ENCODE measurements at regions not wholly inside any gene's neighbourhood (a gene's known extent, or its start where the extent isn't known, plus 50 kb on each side); places are given as distances from the start of the nearest gene placed in this dataset.
"Not testable (repeated sequence)": the region's sequence is repeated elsewhere in the genome, so short reads cannot be mapped to it uniquely, and the experiment has no call there.

GRCh38 chr18:43978174-43978573 lies 700.9 kb upstream of the SYT4 start:
- no peak for ATAC-seq
- DNase-seq, result no peak

DNA sequence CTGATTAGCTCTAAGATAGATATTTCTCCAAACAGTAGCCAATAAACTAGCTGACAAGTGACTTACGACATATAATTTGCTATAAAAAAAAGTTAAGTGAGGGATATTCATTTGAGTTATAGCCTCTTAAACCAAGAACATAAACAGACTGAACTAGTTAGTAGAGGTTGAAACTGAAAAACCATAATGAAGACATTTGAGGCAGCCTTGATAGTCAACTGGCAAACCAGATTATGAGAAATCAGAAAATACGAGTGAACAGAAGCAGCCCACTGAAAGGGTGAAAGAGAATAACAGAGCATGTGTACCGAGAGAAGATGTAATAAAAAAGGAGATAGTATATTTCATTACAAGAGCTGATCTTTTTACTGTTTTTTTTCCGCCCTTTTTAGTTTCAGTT lies 698.1 kb upstream of the SETBP1 start:
- DNase-seq (no peak), ATAC-seq (no peak)

DNA sequence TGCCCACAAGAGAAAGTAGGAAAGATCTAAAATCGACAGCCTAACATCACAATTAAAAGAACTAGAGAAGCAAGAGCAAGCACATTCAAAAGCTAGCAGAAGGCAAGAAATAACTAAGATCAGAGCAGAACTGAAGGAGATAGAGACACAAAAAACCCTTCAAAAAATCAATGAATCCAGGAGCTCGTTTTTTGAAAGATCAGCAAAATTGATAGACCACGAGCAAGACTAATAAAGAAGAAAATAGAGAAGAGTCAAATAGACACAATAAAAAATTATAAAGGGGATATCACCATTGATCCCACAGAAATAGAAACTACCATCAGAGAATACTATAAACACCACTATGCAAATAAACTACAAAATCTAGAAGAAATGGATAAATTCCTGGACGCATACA lies 693.6 kb upstream of the SETBP1 start:
- not testable (repeated sequence) for ATAC-seq, DNase-seq

DNA sequence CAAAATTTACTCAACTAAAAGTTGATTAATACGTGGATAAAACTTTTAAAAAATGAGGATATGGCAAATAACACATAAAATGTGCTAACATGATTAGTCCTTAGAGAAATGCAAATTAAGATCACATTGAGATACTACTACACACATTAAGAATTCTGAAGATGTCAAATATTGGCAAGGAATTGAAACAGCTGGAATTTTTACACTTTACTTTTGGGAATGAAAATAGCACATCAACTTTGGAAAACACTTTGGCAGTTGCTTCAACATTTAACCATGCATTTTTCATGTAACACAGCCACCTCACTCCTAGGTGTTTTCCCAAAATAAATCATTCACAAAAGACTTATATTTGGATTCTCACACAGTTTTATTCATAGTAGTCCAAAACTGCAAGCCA lies 687.9 kb upstream of the SETBP1 start:
- DNase-seq, result no peak
- ATAC-seq, result no peak

DNA sequence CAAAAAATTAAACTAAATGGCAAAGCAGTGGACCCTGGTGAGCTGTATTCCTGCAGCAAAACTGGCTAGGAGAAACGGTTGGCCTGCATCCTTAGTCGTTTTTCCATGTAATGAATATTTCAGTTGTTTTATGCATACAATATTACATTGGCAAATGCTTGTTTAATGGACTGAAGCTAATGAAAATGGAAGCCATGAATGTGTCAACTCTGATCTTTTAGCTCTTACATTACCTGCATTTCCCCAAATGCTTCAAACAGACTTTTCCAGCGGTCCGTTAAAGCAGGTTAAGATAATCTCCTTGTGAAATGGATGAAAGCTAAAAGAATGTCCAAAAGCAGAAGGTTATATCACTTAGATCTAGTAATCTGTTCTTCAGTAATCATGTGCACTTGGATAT lies 686.3 kb upstream of the SETBP1 start:
- DNase-seq, result no peak
- no peak for ATAC-seq

DNA sequence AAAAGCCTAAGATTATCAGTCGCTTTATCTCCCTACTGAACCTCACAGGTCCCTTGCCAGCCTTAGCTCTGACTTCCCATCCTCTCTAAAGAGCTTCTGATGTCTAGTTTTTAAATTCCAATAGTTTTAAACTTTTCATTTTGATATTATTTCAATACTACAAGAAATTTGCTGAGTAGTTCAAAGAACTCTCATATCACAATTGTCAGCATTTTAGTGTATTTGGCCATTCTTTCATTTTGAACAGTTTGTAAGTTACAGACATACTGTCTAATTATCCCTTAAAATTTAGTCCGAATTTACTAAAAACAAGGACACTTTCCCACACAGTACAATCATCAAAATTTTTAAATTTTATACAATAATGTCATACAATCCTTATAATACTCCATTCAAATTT lies 666.8 kb upstream of the SETBP1 start:
- DNase-seq, result no peak
- no peak for ATAC-seq

DNA sequence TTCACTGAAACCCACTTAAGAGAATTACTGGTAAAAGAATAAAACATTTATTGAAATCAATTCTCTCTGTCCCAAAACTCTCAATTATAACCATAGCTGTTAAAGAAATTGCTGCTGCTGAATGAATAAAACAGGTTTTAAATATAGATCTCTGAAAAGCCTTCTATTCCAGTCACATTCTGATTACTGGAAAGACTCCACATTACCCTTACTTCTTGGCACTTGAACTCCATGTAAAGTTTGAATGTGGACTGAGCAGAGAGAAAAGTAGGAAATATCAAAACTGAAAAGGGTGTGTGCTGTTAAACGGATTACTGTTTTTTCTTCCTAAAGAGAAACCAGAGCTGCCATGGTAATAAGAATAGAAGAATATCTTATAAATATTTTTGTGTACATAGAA lies 655.3 kb upstream of the SETBP1 start:
- no peak for ATAC-seq
- DNase-seq, result no peak

DNA sequence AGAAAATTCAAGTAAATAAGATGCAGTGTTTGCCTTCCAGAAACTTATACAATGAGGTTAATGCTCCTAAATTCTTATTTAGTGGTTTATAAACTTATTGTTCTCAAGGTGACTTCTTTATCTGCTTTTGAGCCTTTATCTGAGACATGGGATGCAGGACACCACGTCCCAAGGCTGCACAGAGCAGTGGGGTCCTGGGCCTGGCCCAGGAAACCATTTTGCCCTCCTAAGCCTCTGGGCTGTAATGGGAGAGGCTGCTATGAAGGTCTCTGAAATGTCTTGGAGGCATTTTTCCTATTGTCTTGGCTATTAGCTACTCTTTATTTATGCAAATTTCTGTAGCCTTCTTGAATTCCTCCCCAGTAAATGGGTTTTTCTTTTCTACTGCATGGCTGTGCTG lies 652.6 kb upstream of the SETBP1 start:
- ATAC-seq (no peak), DNase-seq (no peak)

DNA sequence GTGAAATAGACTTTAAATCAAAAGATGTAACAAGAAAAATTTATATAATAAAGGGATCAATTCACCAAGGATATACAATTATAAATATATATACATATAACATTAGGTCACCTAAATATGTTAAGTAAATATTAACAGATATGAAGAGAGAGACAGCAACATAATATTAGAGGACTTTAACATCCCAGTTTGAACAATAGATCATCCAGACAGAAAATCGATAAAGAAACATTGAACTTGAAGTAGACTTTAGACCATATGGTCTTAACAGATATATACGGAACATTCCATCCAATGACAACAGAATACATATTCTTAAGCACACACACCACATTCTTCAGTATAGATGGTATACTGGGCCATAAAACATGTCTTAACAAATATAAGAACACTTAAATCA lies 649.6 kb upstream of the SETBP1 start:
- DNase-seq (no peak), ATAC-seq (no peak)

- no peak for DNase-seq
- ATAC-seq, result no peak
Measured at GRCh38 chr18:44033144-44033701, 647.5 kb upstream of the SETBP1 start.

DNA sequence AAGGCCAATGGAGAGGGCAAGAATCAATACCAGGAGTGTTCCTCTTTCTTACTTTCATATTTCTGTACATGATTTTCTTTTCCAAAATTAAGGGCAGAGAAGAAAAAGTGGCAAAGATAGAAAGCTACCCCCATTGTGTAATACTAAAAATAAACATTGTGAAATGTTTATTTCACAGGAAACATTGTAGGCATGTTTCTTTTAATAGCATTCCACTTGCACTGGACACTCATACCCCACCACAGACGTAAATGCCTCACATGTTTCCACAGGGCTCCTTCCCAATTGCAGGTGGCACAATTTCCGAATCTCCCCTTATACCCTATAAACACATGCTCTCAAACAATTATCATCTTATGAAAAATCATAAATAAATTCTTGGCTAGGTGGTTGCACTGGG lies 645.1 kb upstream of the SETBP1 start:
- no peak for DNase-seq
- ATAC-seq, result no peak

DNA sequence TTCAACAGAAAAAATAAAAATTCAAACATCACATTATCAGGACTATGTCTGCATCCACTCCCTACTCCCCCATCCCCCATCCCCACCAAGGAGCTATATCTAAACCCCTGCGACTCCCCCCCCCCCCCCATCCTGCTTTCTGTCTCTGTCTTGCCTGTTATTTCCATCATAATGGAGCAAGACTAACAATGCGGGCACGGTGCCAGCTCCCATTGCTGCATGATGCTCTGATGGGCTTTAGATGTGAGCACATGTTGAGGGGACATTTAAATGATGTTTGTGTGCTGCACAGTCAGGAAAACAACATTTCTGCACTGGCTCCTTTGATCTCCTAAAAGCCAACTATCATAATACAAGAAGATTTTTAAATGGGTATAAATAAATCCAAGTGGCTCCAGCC lies 644.2 kb upstream of the SETBP1 start:
- no peak for ATAC-seq
- DNase-seq, result no peak

GRCh38 chr18:44039216-44039615 lies 641.5 kb upstream of the SETBP1 start:
- DNase-seq, result no peak
- no peak for ATAC-seq

- DNase-seq (no peak), ATAC-seq (no peak)
Measured at GRCh38 chr18:44039826-44040225, 640.9 kb upstream of the SETBP1 start.

GRCh38 chr18:44041553-44041952 lies 639.1 kb upstream of the SETBP1 start:
- no peak for DNase-seq
- ATAC-seq, result no peak

DNA sequence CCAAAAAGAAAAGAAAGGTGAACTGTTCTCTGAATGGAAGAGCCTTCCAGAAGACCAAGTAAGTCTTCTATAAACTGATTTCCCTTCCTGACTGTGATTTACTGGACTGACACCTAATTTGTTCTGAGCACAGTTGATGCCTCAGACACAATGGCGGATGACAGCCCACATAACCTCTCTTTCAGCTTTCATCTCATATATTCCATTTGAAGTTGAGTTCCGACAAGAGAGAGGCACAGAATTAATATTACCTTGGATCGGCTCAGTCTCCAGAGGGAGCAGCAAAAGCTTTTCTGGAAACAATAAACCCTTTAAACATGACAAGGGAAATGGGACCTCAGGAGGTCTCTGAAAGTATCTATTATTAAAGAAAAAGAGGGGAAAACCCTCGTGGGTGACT lies 638.7 kb upstream of the SETBP1 start:
- ATAC-seq, result no peak

DNA sequence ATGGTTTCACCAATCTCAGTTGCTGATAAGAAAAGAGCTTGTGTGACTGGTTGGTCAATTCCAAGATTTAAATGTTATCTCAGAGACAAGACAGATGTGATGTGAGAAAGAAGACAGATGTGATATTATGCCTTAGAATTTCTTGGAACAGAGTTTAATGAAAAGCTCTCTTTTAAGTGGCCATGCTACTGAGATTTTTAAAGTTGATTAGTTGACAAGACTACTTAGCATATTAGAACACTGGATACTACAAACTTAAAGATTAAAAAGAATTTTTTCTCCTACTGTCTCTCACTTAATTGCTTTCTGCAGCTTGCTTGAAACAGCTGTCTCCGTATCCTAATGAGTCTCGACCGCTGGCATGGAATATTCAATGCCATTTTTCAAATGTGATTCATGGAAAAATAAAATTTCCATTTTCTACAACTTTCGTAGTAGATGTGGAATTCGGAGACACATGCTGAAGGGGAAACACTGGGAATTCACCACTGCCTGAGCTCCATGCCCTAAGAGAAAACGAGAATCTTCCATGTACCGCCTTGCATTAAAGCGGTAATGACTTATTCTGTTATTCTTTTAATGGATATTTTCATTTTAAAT lies 634.2 kb upstream of the SETBP1 start:
- ATAC-seq, result no peak
- DNase-seq, result no peak

More for the DNA sequence above, 638.7 kb upstream of the SETBP1 start:
- no peak for DNase-seq

DNA sequence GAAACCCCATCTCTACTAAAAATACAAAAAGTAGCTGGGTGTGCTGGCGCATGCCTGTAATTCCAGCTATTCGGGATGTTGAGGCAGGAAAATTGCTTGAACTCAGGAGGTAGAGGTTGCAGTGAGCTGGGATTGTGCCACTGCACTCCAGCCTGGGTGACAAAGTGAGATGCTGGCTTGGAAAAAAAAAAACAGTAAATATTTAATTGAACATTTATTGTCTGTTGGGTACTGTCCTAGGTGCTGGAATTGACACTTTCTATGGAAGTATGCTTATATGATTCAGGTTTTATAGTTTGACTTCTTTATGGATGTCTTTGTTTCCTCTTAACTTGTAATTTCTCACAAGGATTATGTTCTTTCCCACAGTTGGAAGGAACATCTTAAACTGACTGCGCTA lies 633.1 kb upstream of the SETBP1 start:
- DNase-seq (no peak), ATAC-seq (no peak)

DNA sequence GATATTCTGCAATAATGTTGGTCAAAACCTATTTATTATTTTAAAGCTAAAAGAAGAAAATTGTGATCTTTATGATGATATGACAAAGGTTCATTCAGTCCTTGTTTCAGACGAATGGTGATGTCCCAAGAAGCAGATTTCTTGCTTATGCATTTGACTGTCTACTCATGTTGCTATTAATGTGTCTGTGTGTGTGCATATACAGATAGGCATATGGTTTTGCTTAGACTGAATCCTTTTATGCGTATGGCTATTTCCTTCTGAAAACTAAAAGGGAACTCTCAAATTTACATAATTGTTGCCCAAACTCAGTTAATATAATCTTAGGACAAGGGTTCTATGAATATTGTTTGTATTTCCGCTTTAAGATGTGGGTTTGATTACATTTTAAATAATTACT lies 632.3 kb upstream of the SETBP1 start:
- DNase-seq (no peak), ATAC-seq (no peak)

- ATAC-seq, result no peak
- no peak for DNase-seq
Measured at GRCh38 chr18:44048846-44049245, 631.8 kb upstream of the SETBP1 start.

DNA sequence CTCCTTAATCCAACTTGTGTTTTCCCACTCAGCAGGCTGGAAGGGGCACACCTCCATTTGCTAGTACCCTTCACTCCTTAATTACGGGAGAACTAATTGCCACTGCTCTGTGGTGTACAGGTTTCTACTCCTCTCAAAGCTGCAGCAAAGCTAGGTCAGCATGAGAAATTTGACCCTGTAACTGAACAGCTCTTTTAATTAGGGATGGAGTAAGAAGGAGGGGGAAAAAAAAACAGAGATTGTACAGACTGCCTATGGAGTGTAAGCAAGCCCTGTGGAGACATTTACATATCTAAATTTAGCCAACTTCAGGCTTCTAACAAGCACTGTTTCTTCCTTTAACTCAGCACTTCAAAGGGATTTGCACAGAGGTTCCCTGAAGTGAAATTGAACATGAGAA lies 629.7 kb upstream of the SETBP1 start:
- DNase-seq, result no peak

GRCh38 chr18:44054514-44054913 lies 626.2 kb upstream of the SETBP1 start:
- ATAC-seq (no peak), DNase-seq (no peak)

More for the DNA sequence above, 629.7 kb upstream of the SETBP1 start:
- ATAC-seq, result no peak

- no peak for ATAC-seq
- DNase-seq, result no peak
Measured at GRCh38 chr18:44060197-44060596, 620.5 kb upstream of the SETBP1 start.

DNA sequence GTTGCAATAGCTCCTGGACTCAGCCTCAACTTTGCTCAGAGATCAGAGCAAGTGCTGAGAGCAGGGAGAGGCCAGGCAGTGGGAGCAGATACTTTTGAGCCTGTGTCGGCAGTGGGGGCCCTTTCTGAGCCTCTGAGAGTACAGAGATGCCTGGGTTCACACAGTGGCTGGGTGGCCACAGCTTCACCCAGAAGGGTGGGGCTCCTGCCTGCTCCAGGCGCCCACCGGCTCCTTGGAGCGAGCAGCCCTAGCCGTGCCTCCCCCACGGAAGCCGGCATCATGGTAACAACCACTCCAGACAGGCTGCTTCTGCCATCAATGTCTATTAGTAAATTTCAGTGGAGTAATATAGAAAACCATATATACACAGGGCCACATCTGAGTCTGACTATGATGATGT lies 619.2 kb upstream of the SETBP1 start:
- no peak for DNase-seq
- ATAC-seq, result no peak

DNA sequence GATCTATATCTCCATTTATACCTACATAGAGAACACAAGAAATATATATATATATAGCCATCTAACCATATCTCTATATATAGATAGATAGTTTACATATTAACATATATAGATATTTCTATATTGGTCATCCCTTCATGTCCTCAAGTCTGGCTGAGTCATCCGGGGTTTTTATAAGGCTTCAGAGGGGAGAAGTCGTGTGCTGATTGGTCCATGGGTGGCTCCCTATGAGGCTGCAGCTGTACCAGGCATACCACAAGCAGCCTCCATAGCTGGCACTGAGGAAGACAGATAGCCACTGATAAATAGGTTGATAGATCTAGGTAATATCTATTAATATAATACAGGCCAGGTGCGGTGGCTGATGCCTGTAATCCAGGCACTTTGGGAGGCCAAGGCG lies 618.3 kb upstream of the SETBP1 start:
- DNase-seq, result no peak
- ATAC-seq, result no peak

All from stimulated activated naive CD8-positive, alpha-beta T cell treated with anti-CD3 and anti-CD28 coated beads, Interleukin-15, Interleukin-2, amounts not matched to agents 100 U/mL and 50 U/mL, for 24 hours (primary cell).